Lower lobe of right lung (tissue), 2 donors: ENCODE measurements at regions not wholly inside any gene's neighbourhood (a gene's known extent, or its start where the extent isn't known, plus 50 kb on each side); places are given as distances from the start of the nearest gene placed in this dataset.

ENCODE experiments used
- ATAC-seq, 2 donors: fragments of 200-7000 bp; cut with Tn5 transposase; one replicate each; pipeline ENCODE4 v1.9.1; 2020 to 2022; ENCODE audit warnings: mild to moderate bottlenecking in 2 of 2, moderate library complexity in 2 of 2
- DNase-seq: peaks from one replicate; pipeline ENCODE4 v3.0.0-alpha.2; 2020
- H3K27ac ChIP-seq: fragments of 200-600 bp; one replicate; pipeline ENCODE4 v1.8.0; 2022
- H3K27me3 ChIP-seq: fragments of 200-600 bp; one replicate; pipeline ENCODE4 v1.8.0; 2022; ENCODE audit warnings: low read depth
- H3K36me3 ChIP-seq: fragments of 200-600 bp; one replicate; pipeline ENCODE4 v1.8.0; 2022; ENCODE audit warnings: mild to moderate bottlenecking
- H3K4me1 ChIP-seq: fragments of 200-600 bp; one replicate; pipeline ENCODE4 v1.8.0; 2022
- H3K4me3 ChIP-seq: fragments of 200-600 bp; one replicate; pipeline ENCODE4 v1.8.0; 2022; ENCODE audit warnings: mild to moderate bottlenecking
- H3K9me3 ChIP-seq: fragments of 200-600 bp; one replicate; pipeline ENCODE4 v1.8.0; 2022
- CTCF ChIP-seq: fragments of 200-600 bp; IDR thresholded peaks from one replicate; pipeline ENCODE4 v1.8.0; 2022; ENCODE audit warnings: antibody characterized with exemption, mild to moderate bottlenecking
- intact Hi-C: fragments of 100-400 bp; cut with DNase I; formaldehyde crosslinking; loops from one replicate; pipeline ENCODE4 v1.11.0; 2022
- donor health status: DM: no; HTN: yes; CAD: no; lungs with severe emphysema.

GRCh38 chr2:239538357-239539052, 137.7 kb upstream of the HDAC4 start:
- TF ChIP-seq CTCF: no peak
- Histone ChIP-seq H3K27ac (no peak overlapping the region), H3K36me3 (no peaks in the 10 kb centered on the region), H3K4me3 (no peak overlapping the region), H3K4me1 (no peaks in the 10 kb centered on the region), H3K9me3 (peaks cover 4% of the 10 kb centered on the region), H3K27me3 (no peaks in the 10 kb centered on the region)
- DNase-seq (peak; percentile 37), ATAC-seq (no peak)
- intact Hi-C loops: no loop called here

GRCh38 chr2:239537633-239538356, 137.0 kb upstream of the HDAC4 start:
- intact Hi-C loops: no loop called here
- H3K4me1 ChIP-seq: no peaks in the 10 kb centered on the region
- H3K9me3 ChIP-seq: peaks cover 4% of the 10 kb centered on the region
- no peak overlapping the region for H3K27ac ChIP-seq
- DNase-seq: peak; percentile 34
- no peak for ATAC-seq
- H3K27me3 ChIP-seq: no peaks in the 10 kb centered on the region
- TF ChIP-seq CTCF: no peak
- no peaks in the 10 kb centered on the region for H3K36me3 ChIP-seq
- H3K4me3 ChIP-seq: no peak overlapping the region

GRCh38 chr2:239536186-239536585, 135.4 kb upstream of the HDAC4 start:
- intact Hi-C loops: no loop called here
- ATAC-seq (no peak), DNase-seq (no peak)
- no peak for TF ChIP-seq CTCF
- Histone ChIP-seq H3K4me1 (no peaks in the 10 kb centered on the region), H3K27me3 (no peaks in the 10 kb centered on the region), H3K9me3 (peaks cover 5% of the 10 kb centered on the region), H3K27ac (no peak overlapping the region), H3K36me3 (no peaks in the 10 kb centered on the region), H3K4me3 (no peak overlapping the region)

GRCh38 chr2:239535413-239536144, 134.8 kb upstream of the HDAC4 start:
- no peak for TF ChIP-seq CTCF
- peaks cover 8% of the 10 kb centered on the region for H3K9me3 ChIP-seq
- no peaks in the 10 kb centered on the region for H3K4me1 ChIP-seq
- no peak overlapping the region for H3K27ac ChIP-seq
- H3K36me3 ChIP-seq: no peaks in the 10 kb centered on the region
- no peak overlapping the region for H3K4me3 ChIP-seq
- intact Hi-C loops: no loop called here
- no peak for DNase-seq
- ATAC-seq: no peak
- H3K27me3 ChIP-seq: no peaks in the 10 kb centered on the region

GRCh38 chr2:239534581-239535412, 134.0 kb upstream of the HDAC4 start:
- intact Hi-C loops: no loop called here
- no peaks in the 10 kb centered on the region for H3K4me1 ChIP-seq
- ATAC-seq: no peak

More at GRCh38 chr2:239534581-239535412, 134.0 kb upstream of the HDAC4 start:
- H3K4me3 ChIP-seq: no peak overlapping the region
- peaks cover 8% of the 10 kb centered on the region for H3K9me3 ChIP-seq
- no peak for DNase-seq
- H3K27me3 ChIP-seq: no peaks in the 10 kb centered on the region
- no peaks in the 10 kb centered on the region for H3K36me3 ChIP-seq
- TF ChIP-seq CTCF: no peak
- no peak overlapping the region for H3K27ac ChIP-seq
